Central memory CD8-positive, alpha-beta T cell (primary cell): ENCODE measurements at regions not wholly inside any gene's neighbourhood (a gene's known extent, or its start where the extent isn't known, plus 50 kb on each side); places are given as distances from the start of the nearest gene placed in this dataset.

Experiments
- ATAC-seq: fragments of 150-1000 bp; cut with Tn5 transposase; replicated peaks from 2 replicates; pipeline ENCODE4 v1.10.0; 2022; ENCODE audit warnings: mild to moderate bottlenecking, moderate FRiP score, moderate number of reproducible peaks; ENCODE audit not compliant: poor library complexity, severe bottlenecking; ENCODE audit errors: extremely low read depth
- DNase-seq, 2 donors: peaks; one replicate each; pipeline ENCODE4 v3.0.0; 2021; ENCODE audit warnings: low spot score in 2 of 2
- H3K27ac Mint-ChIP-seq: one replicate; pipeline ENCODE4 v1.8.0; 2022; ENCODE audit warnings: low read depth, mild to moderate bottlenecking, moderate library complexity, mixed read lengths
- H3K27me3 Mint-ChIP-seq: one replicate; pipeline ENCODE4 v1.8.0; 2022; ENCODE audit warnings: mixed read lengths
- H3K36me3 Mint-ChIP-seq: one replicate; pipeline ENCODE4 v1.8.0; 2022; ENCODE audit warnings: mild to moderate bottlenecking, moderate library complexity, mixed read lengths; ENCODE audit not compliant: insufficient read depth
- H3K4me1 Mint-ChIP-seq: one replicate; pipeline ENCODE4 v1.8.0; 2022; ENCODE audit warnings: mixed read lengths
- H3K4me3 Mint-ChIP-seq: one replicate; pipeline ENCODE4 v1.8.0; 2022; ENCODE audit warnings: mild to moderate bottlenecking, moderate library complexity, mixed read lengths
- H3K9me3 Mint-ChIP-seq: one replicate; pipeline ENCODE4 v1.8.0; 2022; ENCODE audit warnings: mixed read lengths

DNA sequence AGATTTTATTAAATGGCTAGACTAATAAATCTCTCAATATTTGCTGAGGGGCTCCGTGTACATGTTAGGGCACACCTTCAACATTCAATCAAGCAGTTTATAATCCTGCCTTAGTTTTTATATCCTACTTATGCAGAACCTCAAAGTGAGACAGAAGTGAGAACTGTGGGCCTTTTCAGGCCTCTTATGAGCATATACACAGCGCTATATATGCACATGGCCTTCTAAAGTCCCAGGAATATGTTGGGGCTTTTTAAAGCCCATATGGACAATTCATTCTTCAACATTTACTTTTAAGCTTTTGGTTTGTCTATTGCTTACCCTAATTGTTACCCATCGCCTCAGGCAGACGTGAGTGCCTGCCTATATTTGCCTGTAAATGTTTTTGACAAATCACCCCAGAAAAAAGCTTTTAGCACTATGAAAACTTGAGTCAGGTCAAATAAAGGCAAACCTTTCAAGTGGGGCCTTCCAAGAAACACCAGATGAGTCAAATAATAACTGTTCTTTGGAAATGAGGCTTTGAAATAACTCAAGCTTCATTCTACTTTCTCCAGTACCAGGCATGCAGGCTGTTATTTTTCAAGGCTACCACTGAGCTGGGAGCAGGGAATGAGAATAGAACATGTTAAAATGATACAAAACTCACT lies 58.2 kb downstream of the ESM1 start:
- no peak overlapping the region for H3K27ac Mint-ChIP-seq
- no peak for DNase-seq
- no peak for ATAC-seq
- peaks cover 14% of the 10 kb centered on the region for H3K9me3 Mint-ChIP-seq
- no peaks in the 10 kb centered on the region for H3K27me3 Mint-ChIP-seq
- H3K4me3 Mint-ChIP-seq, result no peak overlapping the region
- no peaks in the 10 kb centered on the region for H3K36me3 Mint-ChIP-seq
- no peaks in the 10 kb centered on the region for H3K4me1 Mint-ChIP-seq

DNA sequence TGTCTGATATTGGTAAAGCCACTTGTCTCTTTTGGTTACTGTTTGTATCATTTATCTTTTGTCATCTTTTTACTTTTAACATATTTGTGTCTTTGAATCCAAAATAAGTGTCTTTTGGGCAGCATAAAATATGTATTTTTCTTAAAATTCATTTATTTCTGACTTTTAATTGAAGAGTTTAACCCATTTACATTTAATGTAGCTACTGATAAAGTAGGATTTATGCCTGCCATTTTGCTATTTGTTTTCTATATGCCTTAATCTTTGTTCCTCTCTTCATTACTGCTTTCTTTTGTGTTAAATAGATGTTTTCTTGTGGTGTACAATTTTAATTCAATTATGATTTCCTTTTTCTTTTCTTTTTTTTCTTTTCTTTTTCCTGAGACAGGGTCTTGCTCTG lies 60.9 kb downstream of the ESM1 start:
- H3K27me3 Mint-ChIP-seq, result peaks cover 18% of the 10 kb centered on the region
- H3K4me3 Mint-ChIP-seq, result no peak overlapping the region
- no peak for ATAC-seq

DNA sequence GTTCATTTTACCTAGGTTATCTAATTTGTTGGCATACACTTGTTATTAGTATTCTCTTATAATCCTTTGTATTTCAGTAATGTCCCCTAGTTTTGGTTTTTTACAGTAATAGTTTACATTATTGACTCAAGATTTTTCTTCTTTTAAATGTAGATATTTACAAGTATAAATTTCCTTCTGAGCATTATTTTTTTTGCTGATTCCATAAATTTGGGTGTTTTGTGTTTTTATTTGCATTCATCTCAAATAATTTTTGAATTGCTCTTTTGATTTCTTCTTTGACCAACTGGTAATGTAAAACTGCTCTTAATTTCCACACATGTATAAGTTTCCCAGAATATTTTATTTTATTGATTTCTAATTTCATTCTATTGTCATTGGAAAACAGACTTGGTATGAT lies 68.1 kb downstream of the ESM1 start:
- DNase-seq (no peak), ATAC-seq (no peak)
- Mint-ChIP-seq H3K27me3 (peaks cover 25% of the 10 kb centered on the region), H3K36me3 (no peaks in the 10 kb centered on the region), H3K4me3 (no peak overlapping the region), H3K27ac (no peak overlapping the region), H3K9me3 (no peaks in the 10 kb centered on the region), H3K4me1 (no peaks in the 10 kb centered on the region)

More for the DNA sequence above, 60.9 kb downstream of the ESM1 start:
- Mint-ChIP-seq H3K9me3 (peaks cover 14% of the 10 kb centered on the region), H3K27ac (no peak overlapping the region), H3K36me3 (no peaks in the 10 kb centered on the region), H3K4me1 (no peaks in the 10 kb centered on the region)
- DNase-seq, result no peak

DNA sequence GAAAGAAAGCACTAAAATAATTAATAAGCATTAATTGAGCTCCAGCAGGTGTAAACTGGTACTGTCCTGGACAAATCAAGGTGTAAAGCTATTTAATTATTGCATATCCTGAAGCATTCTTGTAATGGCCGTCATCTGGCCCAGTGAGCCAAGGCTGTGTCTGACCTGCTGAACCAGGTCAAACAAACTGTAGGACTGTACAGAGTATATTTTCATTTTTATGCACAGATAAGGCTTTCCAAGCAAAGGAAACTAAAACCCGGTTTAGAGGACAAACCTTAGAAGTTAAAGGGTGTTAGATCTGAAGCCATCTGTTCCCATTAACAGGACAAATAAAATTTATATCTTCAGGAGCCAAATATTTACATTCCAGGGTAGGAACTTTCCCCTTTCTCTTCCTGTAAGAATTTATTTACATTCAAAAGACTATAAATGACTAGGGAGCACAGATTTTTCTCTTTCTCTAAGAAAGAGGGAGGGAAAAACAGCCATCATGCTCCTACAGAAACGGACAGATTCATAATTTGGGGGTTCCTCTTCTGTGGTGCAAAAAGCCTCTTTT lies 69.8 kb downstream of the ESM1 start:
- Mint-ChIP-seq H3K4me1 (no peaks in the 10 kb centered on the region), H3K36me3 (no peaks in the 10 kb centered on the region), H3K9me3 (no peaks in the 10 kb centered on the region), H3K27ac (no peak overlapping the region), H3K27me3 (peaks cover 18% of the 10 kb centered on the region), H3K4me3 (no peak overlapping the region)
- ATAC-seq, result no peak
- DNase-seq, result no peak

GRCh38 chr5:54912021-54912420 lies 73.4 kb downstream of the ESM1 start:
- no peak overlapping the region for H3K4me3 Mint-ChIP-seq
- no peak overlapping the region for H3K27ac Mint-ChIP-seq
- ATAC-seq (no peak), DNase-seq (no peak)
- H3K36me3 Mint-ChIP-seq, result no peaks in the 10 kb centered on the region
- no peaks in the 10 kb centered on the region for H3K4me1 Mint-ChIP-seq
- H3K9me3 Mint-ChIP-seq, result no peaks in the 10 kb centered on the region
- H3K27me3 Mint-ChIP-seq, result no peaks in the 10 kb centered on the region

GRCh38 chr5:54909911-54910870 lies 75.2 kb downstream of the ESM1 start:
- DNase-seq (no peak), ATAC-seq (no peak)
- H3K4me1 Mint-ChIP-seq, result no peaks in the 10 kb centered on the region
- H3K27me3 Mint-ChIP-seq, result no peaks in the 10 kb centered on the region
- H3K9me3 Mint-ChIP-seq, result no peaks in the 10 kb centered on the region
- no peaks in the 10 kb centered on the region for H3K36me3 Mint-ChIP-seq
- no peak overlapping the region for H3K4me3 Mint-ChIP-seq
- no peak overlapping the region for H3K27ac Mint-ChIP-seq

DNA sequence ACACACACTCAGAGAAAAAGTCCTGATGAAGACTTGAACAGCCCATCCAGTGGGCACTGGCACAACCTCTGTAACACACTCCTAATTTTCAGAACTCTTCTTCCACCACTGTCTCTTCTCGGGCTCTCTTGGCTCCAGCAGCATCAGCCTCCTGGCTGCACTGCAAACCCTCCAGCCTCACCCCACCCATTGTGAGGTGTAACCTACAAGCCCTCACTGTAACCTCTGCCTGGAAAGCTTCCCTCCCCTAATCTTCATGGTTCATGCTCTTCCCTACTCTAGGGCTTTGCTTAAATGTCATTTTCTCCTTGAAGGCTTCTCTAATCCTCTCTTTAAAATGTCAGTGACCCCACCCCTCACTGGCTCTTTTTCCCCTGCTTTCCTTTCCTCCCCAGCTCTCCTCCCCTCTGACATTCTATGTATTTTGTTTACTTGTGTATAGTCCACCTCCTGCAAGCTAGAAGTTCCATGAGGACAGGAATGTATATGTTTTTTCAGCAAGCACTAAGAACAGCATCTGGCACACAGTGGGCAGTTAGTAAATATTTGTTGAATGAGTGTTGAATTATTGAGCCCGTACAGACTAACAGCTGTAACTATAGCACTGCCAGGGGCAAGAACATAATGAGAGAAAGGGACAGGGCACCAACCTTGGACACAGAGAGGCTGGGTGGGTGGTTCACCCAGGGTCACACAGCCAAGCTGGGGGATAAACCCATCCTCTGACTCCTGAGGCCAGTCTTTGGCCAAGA lies 76.4 kb downstream of the ESM1 start:
- Mint-ChIP-seq H3K4me3 (no peak overlapping the region), H3K27ac (no peak overlapping the region), H3K4me1 (no peaks in the 10 kb centered on the region), H3K36me3 (no peaks in the 10 kb centered on the region), H3K9me3 (no peaks in the 10 kb centered on the region), H3K27me3 (no peaks in the 10 kb centered on the region)
- no peak for DNase-seq
- ATAC-seq, result no peak

GRCh38 chr5:54905942-54906537 lies 79.4 kb downstream of the ESM1 start:
- peak; percentile 39 to 57 for DNase-seq
- no peak overlapping the region for H3K27ac Mint-ChIP-seq
- peaks cover 2% of the 10 kb centered on the region for H3K36me3 Mint-ChIP-seq
- H3K4me1 Mint-ChIP-seq, result peaks cover 11% of the 10 kb centered on the region
- no peak overlapping the region for H3K4me3 Mint-ChIP-seq
- ATAC-seq, result no peak
- H3K27me3 Mint-ChIP-seq, result no peaks in the 10 kb centered on the region
- H3K9me3 Mint-ChIP-seq, result no peaks in the 10 kb centered on the region

DNA sequence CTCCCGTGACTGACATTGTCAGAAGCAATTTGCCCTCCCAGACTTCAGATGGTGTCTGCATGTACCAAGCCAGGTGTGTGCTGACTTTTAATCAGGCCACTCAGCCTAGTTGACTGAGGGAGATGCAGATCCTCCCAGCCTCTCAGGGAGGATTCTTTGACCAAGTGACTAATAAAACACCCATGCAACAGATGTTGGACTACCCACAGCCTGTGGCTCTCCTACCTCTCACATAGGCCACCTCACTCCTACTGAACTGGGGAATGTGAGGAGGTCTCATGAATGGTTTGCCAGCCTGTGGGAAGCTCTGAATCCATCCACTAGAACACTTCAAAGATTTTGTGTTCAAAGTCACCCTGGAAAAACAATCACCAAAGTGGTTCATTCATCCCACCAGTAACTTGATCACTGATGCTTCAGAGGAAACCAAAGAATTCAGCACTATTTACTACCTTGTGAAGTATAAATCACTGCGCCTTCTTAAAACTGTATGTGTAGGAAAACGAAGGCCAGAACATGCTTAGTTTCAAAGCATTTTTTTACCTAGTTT lies 80.1 kb downstream of the ESM1 start:
- no peak for ATAC-seq
- H3K27me3 Mint-ChIP-seq, result no peaks in the 10 kb centered on the region
- H3K4me1 Mint-ChIP-seq, result peaks cover 11% of the 10 kb centered on the region
- no peaks in the 10 kb centered on the region for H3K9me3 Mint-ChIP-seq
- peaks cover 2% of the 10 kb centered on the region for H3K36me3 Mint-ChIP-seq
- H3K27ac Mint-ChIP-seq, result no peak overlapping the region
- no peak overlapping the region for H3K4me3 Mint-ChIP-seq
- no peak for DNase-seq

DNA sequence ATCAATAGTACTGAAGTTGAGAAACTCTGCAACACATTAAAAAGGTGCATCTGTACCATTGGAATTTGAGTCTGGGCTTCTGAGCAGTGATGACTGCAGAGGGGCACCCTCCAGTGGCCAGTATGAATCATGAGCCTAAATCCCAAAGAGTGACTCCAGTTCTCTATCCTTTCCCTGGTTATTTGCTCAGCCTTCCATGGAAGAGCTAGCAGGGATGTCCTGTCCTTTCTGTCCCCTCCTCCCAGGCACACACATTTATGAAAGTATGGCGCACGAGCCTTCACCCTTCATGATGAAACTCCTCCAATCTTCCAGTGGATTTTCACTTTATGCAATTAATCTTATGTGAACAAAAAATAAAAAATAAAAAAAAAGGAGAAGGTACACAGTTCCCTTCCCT lies 81.0 kb downstream of the ESM1 start:
- Mint-ChIP-seq H3K27ac (no peak overlapping the region), H3K4me1 (peaks cover 11% of the 10 kb centered on the region), H3K27me3 (peaks cover 1% of the 10 kb centered on the region), H3K36me3 (peaks cover 2% of the 10 kb centered on the region), H3K9me3 (no peaks in the 10 kb centered on the region), H3K4me3 (no peak overlapping the region)
- DNase-seq (no peak), ATAC-seq (no peak)

DNA sequence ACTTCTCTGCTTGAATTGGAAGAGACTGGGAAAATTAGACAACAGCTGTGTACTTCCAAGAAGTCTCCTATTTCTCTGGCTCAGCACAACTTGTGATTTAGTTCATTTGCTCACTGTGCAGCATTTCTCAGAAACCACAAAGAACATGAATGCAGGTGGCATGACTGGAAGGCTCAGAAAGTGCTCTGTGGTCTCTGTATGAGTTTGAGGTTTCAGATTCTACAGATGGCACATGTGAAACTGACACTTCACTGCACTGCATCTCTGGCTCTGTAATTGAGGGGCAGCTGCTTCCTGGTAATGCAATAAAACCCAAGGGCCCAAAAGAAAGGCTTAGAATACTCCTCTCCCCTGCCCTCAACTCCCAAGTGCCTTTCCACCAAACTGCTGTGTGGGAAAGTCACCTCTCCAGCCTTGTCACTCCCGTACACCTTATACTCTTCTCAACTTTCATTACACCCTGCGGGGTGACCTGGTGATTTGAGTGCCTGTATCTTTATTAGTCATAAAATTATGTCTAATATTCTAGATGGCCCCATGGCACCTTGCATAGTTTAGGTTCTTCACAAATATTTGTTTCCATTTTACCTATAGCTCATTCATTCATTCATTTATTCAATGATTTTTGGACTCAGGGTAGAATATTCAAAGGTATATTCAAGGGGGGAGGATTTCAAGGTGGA lies 82.5 kb downstream of the ESM1 start:
- H3K4me1 Mint-ChIP-seq, result peaks cover 11% of the 10 kb centered on the region

More for the DNA sequence above, 82.5 kb downstream of the ESM1 start:
- H3K36me3 Mint-ChIP-seq, result peaks cover 2% of the 10 kb centered on the region
- DNase-seq, result peak in 1 of 2 donors; percentile 35
- no peak overlapping the region for H3K27ac Mint-ChIP-seq
- peak; percentile 98 for ATAC-seq
- H3K9me3 Mint-ChIP-seq, result no peaks in the 10 kb centered on the region
- no peak overlapping the region for H3K4me3 Mint-ChIP-seq
- peaks cover 13% of the 10 kb centered on the region for H3K27me3 Mint-ChIP-seq
